A673 (cell line): ENCODE measurements at regions not wholly inside any gene's neighbourhood (a gene's known extent, or its start where the extent isn't known, plus 50 kb on each side); places are given as distances from the start of the nearest gene placed in this dataset.

Experiments used
- BruUV-seq: library from RNA; stranded (reverse); fragments of 400-500 nt; replicated peaks from 2 replicates; lab custom pipeline; 2021; lab: Mats Ljungman, UMichigan
- CTCF ChIA-PET: fragments of 300-600 bp; sonication (Branson Sonifier 250); formaldehyde crosslinking; loops from one replicate; lab custom pipeline; 2022; ENCODE audit warnings: antibody characterized with exemption; lab: Charles Lee
- POLR2A ChIA-PET: fragments of 300-600 bp; sonication (Branson Sonifier 250); formaldehyde crosslinking; loops from one replicate; lab custom pipeline; 2022; ENCODE audit warnings: antibody characterized with exemption; ENCODE audit not compliant: low non-redundant PET; lab: Charles Lee
- DNase-seq: peaks from one replicate; pipeline ENCODE4 v3.0.0-alpha.2; 2015; ENCODE audit warnings: low spot score
- H3K27ac ChIP-seq: fragments of 200-600 bp; sonication (generic); 2 replicates; pipeline ENCODE4 v1.5.1; 2016; ENCODE audit warnings: mixed run types, low read depth, mild to moderate bottlenecking, mixed read lengths, antibody characterized with exemption, low read length; ENCODE audit not compliant: poor library complexity, severe bottlenecking
- H3K27me3 ChIP-seq: fragments of 200-600 bp; sonication (generic); replicated peaks from 2 replicates; pipeline ENCODE4 v1.6.1; 2017; ENCODE audit warnings: mixed run types, low read depth, mild to moderate bottlenecking, mixed read lengths, antibody characterized with exemption, low read length; ENCODE audit not compliant: insufficient read depth, poor library complexity
- H3K36me3 ChIP-seq: fragments of 200-600 bp; sonication (generic); 2 replicates; pipeline ENCODE4 v1.6.1; 2016; ENCODE audit warnings: mixed run types, mild to moderate bottlenecking, mixed read lengths, antibody characterized with exemption, low read length; ENCODE audit not compliant: insufficient read depth, poor library complexity, severe bottlenecking
- H3K4me1 ChIP-seq: fragments of 200-600 bp; sonication (generic); 2 replicates; pipeline ENCODE4 v1.6.1; 2017; ENCODE audit warnings: mixed run types, mild to moderate bottlenecking, mixed read lengths, antibody characterized with exemption, low read length; ENCODE audit not compliant: insufficient read depth, poor library complexity, severe bottlenecking
- H3K4me3 ChIP-seq: fragments of 200-600 bp; sonication (generic); 2 replicates; pipeline ENCODE4 v1.5.1; 2016; ENCODE audit warnings: low read depth, mixed run types, mild to moderate bottlenecking, mixed read lengths, low read length; ENCODE audit not compliant: poor library complexity, severe bottlenecking
- H3K9me3 ChIP-seq: fragments of 200-600 bp; sonication (generic); 2 replicates; pipeline ENCODE4 v1.6.1; 2016; ENCODE audit warnings: mixed run types, low read depth, mild to moderate bottlenecking, mixed read lengths, antibody characterized with exemption, low read length; ENCODE audit not compliant: poor library complexity, severe bottlenecking
- CTCF ChIP-seq: fragments of 300-800, 200-600 bp; sonication (generic); conservative IDR thresholded peaks from 2 replicates; pipeline ENCODE4 v1.5.1; 2017; ENCODE audit warnings: low read depth, mild to moderate bottlenecking, antibody characterized with exemption, low read length, moderate library complexity, mixed read lengths
- EZH2 ChIP-seq: fragments of 200-600 bp; sonication (generic); IDR thresholded peaks from 2 replicates; pipeline ENCODE4 v1.6.1; 2017; ENCODE audit warnings: borderline replicate concordance, low read depth, mild to moderate bottlenecking, mixed read lengths, antibody characterized with exemption, low read length; ENCODE audit not compliant: poor library complexity, severe bottlenecking
- intact Hi-C: fragments of 100-400 bp; cut with micrococcal nuclease; formaldehyde crosslinking; loops from one replicate; pipeline ENCODE4 v1.10.0; 2022; ENCODE audit not compliant: unreplicated experiment

GRCh38 chr5:99258819-99259218, 330.0 kb upstream of the CHD1 start:
- Histone ChIP-seq H3K27me3 (no peaks in the 10 kb centered on the region), H3K4me3 (no peak overlapping the region), H3K36me3 (no peaks in the 10 kb centered on the region), H3K27ac (no peak overlapping the region), H3K9me3 (no peaks in the 10 kb centered on the region), H3K4me1 (no peaks in the 10 kb centered on the region)
- no peak for TF ChIP-seq EZH2
- TF ChIP-seq CTCF: no peak
- CTCF ChIA-PET: no interaction called here
- BruUV-seq: no TSS peak
- intact Hi-C loops: no loop called here
- POLR2A ChIA-PET: no interaction called here
- DNase-seq: no peak

- CTCF ChIA-PET: no interaction called here
- TF ChIP-seq CTCF: no peak
- no peak for TF ChIP-seq EZH2
- Histone ChIP-seq H3K27ac (no peak overlapping the region), H3K4me1 (no peaks in the 10 kb centered on the region), H3K4me3 (no peak overlapping the region), H3K9me3 (no peaks in the 10 kb centered on the region), H3K27me3 (no peaks in the 10 kb centered on the region), H3K36me3 (no peaks in the 10 kb centered on the region)
- peak; percentile 1 for DNase-seq
- intact Hi-C loops: no loop called here
- BruUV-seq: no TSS peak
- POLR2A ChIA-PET: no interaction called here
Measured at GRCh38 chr5:99248066-99248465, 319.3 kb upstream of the CHD1 start.

GRCh38 chr5:99247346-99247745, 318.5 kb upstream of the CHD1 start:
- CTCF ChIA-PET: no interaction called here
- Histone ChIP-seq H3K36me3 (no peaks in the 10 kb centered on the region), H3K27me3 (no peaks in the 10 kb centered on the region), H3K27ac (no peak overlapping the region), H3K4me3 (no peak overlapping the region), H3K9me3 (no peaks in the 10 kb centered on the region), H3K4me1 (no peaks in the 10 kb centered on the region)
- no peak for DNase-seq
- intact Hi-C loops: no loop called here
- no peak for TF ChIP-seq EZH2
- no peak for TF ChIP-seq CTCF
- POLR2A ChIA-PET: no interaction called here
- no TSS peak for BruUV-seq
